Mesenchymal stem cell (in vitro differentiated cells and primary cell): ENCODE measurements at regions not wholly inside any gene's neighbourhood (a gene's known extent, or its start where the extent isn't known, plus 50 kb on each side); places are given as distances from the start of the nearest gene placed in this dataset.

Experiments
- DNase-seq: peaks from one replicate; pipeline ENCODE4 v3.0.0-alpha.2; 2013
- H2AFZ ChIP-seq: one replicate; pipeline ENCODE4 v1.6.1; 2013; ENCODE audit warnings: low read depth, mild to moderate bottlenecking, control low read depth, inconsistent platforms, low read length, moderate library complexity
- H2AK5ac ChIP-seq: 2 replicates; pipeline ENCODE4 v1.6.1; 2013; ENCODE audit warnings: low read length, moderate library complexity, mild to moderate bottlenecking, inconsistent platforms; ENCODE audit not compliant: severe bottlenecking
- H2BK120ac ChIP-seq: one replicate; pipeline ENCODE4 v1.6.1; 2013; ENCODE audit warnings: low read depth, mild to moderate bottlenecking, inconsistent platforms, low read length, moderate library complexity
- H2BK12ac ChIP-seq, 2 experiments: one replicate each; pipeline ENCODE4 v1.6.1; 2013; ENCODE audit warnings: inconsistent platforms in 2 of 2, low read length in 2 of 2, mild to moderate bottlenecking in 2 of 2, moderate library complexity in 2 of 2, control low read depth in 1 of 2
- H2BK15ac ChIP-seq: one replicate; pipeline ENCODE4 v1.6.1; 2013; ENCODE audit warnings: mild to moderate bottlenecking, low read depth, inconsistent platforms; ENCODE audit not compliant: poor library complexity, severe bottlenecking
- H2BK5ac ChIP-seq: 2 replicates; pipeline ENCODE4 v1.6.1; 2013; ENCODE audit warnings: low read depth, mild to moderate bottlenecking, low read length, control low read depth, inconsistent platforms; ENCODE audit not compliant: poor library complexity, severe bottlenecking
- H3K14ac ChIP-seq, 2 experiments: one replicate each; pipeline ENCODE4 v1.6.1; 2013; ENCODE audit warnings: inconsistent platforms in 2 of 2, low read length in 2 of 2, control low read depth in 1 of 2, mild to moderate bottlenecking in 1 of 2, moderate library complexity in 1 of 2
- H3K18ac ChIP-seq, 2 experiments: one replicate each; pipeline ENCODE4 v1.6.1; 2013; ENCODE audit warnings: inconsistent platforms in 2 of 2, low read length in 2 of 2, control low read depth in 1 of 2, low read depth in 1 of 2, mild to moderate bottlenecking in 1 of 2
- H3K23ac ChIP-seq, 2 experiments: one replicate each; pipeline ENCODE4 v1.6.1; 2013; ENCODE audit warnings: inconsistent platforms in 2 of 2, low read length in 2 of 2, mild to moderate bottlenecking in 2 of 2, moderate library complexity in 2 of 2, control low read depth in 1 of 2
- H3K27ac ChIP-seq: 2 replicates; pipeline ENCODE4 v1.5.1; 2013; ENCODE audit warnings: mild to moderate bottlenecking, moderate library complexity, low read length, control low read depth, inconsistent platforms; ENCODE audit not compliant: poor library complexity, severe bottlenecking
- H3K27me3 ChIP-seq, 2 experiments: 2 replicates each; pipeline versions ENCODE4 v1.6.1 to v1.7.0; 2013; ENCODE audit warnings: low read length in 2 of 2, mild to moderate bottlenecking in 2 of 2, moderate library complexity in 2 of 2, control low read depth in 1 of 2, inconsistent platforms in 1 of 2; ENCODE audit not compliant: control insufficient read depth in 1 of 2, insufficient read depth in 1 of 2
- H3K36me3 ChIP-seq, 2 experiments: 2 replicates each; pipeline versions ENCODE4 v1.6.1 to v1.7.0; 2013; ENCODE audit warnings: low read length in 2 of 2, control low read depth in 1 of 2, inconsistent platforms in 1 of 2, low read depth in 1 of 2, mild to moderate bottlenecking in 1 of 2; ENCODE audit not compliant: insufficient read depth in 2 of 2, control insufficient read depth in 1 of 2
- H3K4ac ChIP-seq, 2 experiments: one replicate each; pipeline ENCODE4 v1.6.1; 2013; ENCODE audit warnings: inconsistent platforms in 2 of 2, low read length in 2 of 2, mild to moderate bottlenecking in 2 of 2, moderate library complexity in 2 of 2, control low read depth in 1 of 2, low read depth in 1 of 2
- H3K4me1 ChIP-seq: 2 replicates; pipeline ENCODE4 v1.6.1; 2013; ENCODE audit warnings: low read depth, low read length, control low read depth; ENCODE audit not compliant: control insufficient read depth, insufficient read depth
- H3K4me2 ChIP-seq: 2 replicates; pipeline ENCODE4 v1.6.1; 2013; ENCODE audit warnings: low read length, mild to moderate bottlenecking, inconsistent platforms; ENCODE audit not compliant: poor library complexity, severe bottlenecking
- H3K4me3 ChIP-seq, 2 experiments: 2 replicates each; pipeline versions ENCODE4 v1.5.1 to v1.7.0; 2013; ENCODE audit warnings: low read length in 2 of 2, mild to moderate bottlenecking in 2 of 2, control low read depth in 1 of 2, low read depth in 1 of 2; ENCODE audit not compliant: insufficient read depth in 1 of 2
- H3K79me1 ChIP-seq: replicated peaks from 2 replicates; pipeline ENCODE4 v1.6.1; 2013; ENCODE audit warnings: mild to moderate bottlenecking, control low read depth, low read length, inconsistent platforms; ENCODE audit not compliant: poor library complexity, severe bottlenecking
- H3K9ac ChIP-seq: 2 replicates; pipeline ENCODE4 v1.7.0; 2013; ENCODE audit warnings: mild to moderate bottlenecking, low read length, moderate library complexity
- H3K9me3 ChIP-seq: 2 replicates; pipeline ENCODE4 v1.7.0; 2013; ENCODE audit warnings: mild to moderate bottlenecking, low read length; ENCODE audit not compliant: control insufficient read depth
- H4K8ac ChIP-seq: one replicate; pipeline ENCODE4 v1.6.1; 2013; ENCODE audit warnings: inconsistent platforms, mild to moderate bottlenecking, low read length, moderate library complexity
- H4K91ac ChIP-seq: one replicate; pipeline ENCODE4 v1.6.1; 2013; ENCODE audit warnings: mild to moderate bottlenecking, low read length, inconsistent platforms
- WGBS: methylation state at CpG from one replicate; pipeline ENCODE4 v1.1.7; 2013; ENCODE audit warnings: mixed read lengths; 5-methylcytosine and 5-hydroxymethylcytosine counted together

- no peak overlapping the region for H2AFZ ChIP-seq
- no peak overlapping the region for H2BK12ac ChIP-seq
- no peak overlapping the region for H2BK120ac ChIP-seq
- H3K36me3 ChIP-seq, result no peaks in the 10 kb centered on the region
- H3K79me1 ChIP-seq, result no peaks in the 10 kb centered on the region
- peaks cover 6% of the 10 kb centered on the region for H3K9me3 ChIP-seq
- no peaks in the 10 kb centered on the region for H3K4me1 ChIP-seq
- no peak overlapping the region for H4K91ac ChIP-seq
- H3K14ac ChIP-seq, result no peak overlapping the region
- no peak overlapping the region for H4K8ac ChIP-seq
- H2BK5ac ChIP-seq, result no peak overlapping the region
- H3K4ac ChIP-seq, result no peak overlapping the region
- H3K4me2 ChIP-seq, result no peak overlapping the region
- no peaks in the 10 kb centered on the region for H3K27me3 ChIP-seq
- no peak overlapping the region for H2BK15ac ChIP-seq
- no peak overlapping the region for H3K23ac ChIP-seq
- H3K9ac ChIP-seq, result no peak overlapping the region
- H3K18ac ChIP-seq, result no peak overlapping the region
- H3K27ac ChIP-seq, result no peak overlapping the region
- WGBS, result 62% methylated on average over 4 of the region's 4 CpGs
- H3K4me3 ChIP-seq, result no peak overlapping the region
- no peak for DNase-seq
- H2AK5ac ChIP-seq, result no peak overlapping the region
Observed at GRCh38 chr15:91426412-91426811, 326.4 kb downstream of the SV2B start.

DNA sequence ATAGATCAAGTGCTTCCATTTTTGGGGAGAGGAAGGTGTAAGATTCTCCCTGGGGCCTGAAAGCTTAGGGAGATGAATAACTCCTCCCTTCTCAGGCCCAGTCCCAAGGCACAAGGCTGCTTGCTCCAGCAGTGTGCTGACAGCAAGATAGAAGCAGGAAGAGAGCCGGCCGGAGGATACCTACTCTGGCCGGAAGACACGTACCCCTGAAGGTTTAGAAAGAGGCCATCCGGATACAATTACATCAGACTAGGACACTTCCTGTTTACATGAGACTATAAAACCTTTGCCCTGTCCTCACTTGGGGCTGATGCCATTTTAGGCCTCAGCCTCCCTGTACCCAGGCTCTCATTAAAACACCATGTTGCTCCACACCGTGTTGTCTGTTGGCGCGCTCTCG, 329.9 kb downstream of the SV2B start:
- Histone ChIP-seq H3K79me1 (no peaks in the 10 kb centered on the region), H3K18ac (no peak overlapping the region), H2BK5ac (no peak overlapping the region), H3K4me2 (no peak overlapping the region), H3K27ac (no peak overlapping the region), H3K4me3 (no peak overlapping the region), H2AK5ac (no peak overlapping the region), H2BK120ac (no peak overlapping the region), H3K9ac (no peak overlapping the region), H3K14ac (no peak overlapping the region), H3K23ac (no peak overlapping the region), H4K8ac (no peak overlapping the region), H3K27me3 (no peaks in the 10 kb centered on the region), H3K36me3 (no peaks in the 10 kb centered on the region), H4K91ac (no peak overlapping the region), H2AFZ (no peak overlapping the region), H3K4me1 (no peaks in the 10 kb centered on the region), H2BK12ac (no peak overlapping the region), H3K4ac (no peak overlapping the region), H2BK15ac (no peak overlapping the region), H3K9me3 (peaks cover 3% of the 10 kb centered on the region)
- WGBS, result 83% methylated on average over 9 of the region's 9 CpGs
- no peak for DNase-seq

DNA sequence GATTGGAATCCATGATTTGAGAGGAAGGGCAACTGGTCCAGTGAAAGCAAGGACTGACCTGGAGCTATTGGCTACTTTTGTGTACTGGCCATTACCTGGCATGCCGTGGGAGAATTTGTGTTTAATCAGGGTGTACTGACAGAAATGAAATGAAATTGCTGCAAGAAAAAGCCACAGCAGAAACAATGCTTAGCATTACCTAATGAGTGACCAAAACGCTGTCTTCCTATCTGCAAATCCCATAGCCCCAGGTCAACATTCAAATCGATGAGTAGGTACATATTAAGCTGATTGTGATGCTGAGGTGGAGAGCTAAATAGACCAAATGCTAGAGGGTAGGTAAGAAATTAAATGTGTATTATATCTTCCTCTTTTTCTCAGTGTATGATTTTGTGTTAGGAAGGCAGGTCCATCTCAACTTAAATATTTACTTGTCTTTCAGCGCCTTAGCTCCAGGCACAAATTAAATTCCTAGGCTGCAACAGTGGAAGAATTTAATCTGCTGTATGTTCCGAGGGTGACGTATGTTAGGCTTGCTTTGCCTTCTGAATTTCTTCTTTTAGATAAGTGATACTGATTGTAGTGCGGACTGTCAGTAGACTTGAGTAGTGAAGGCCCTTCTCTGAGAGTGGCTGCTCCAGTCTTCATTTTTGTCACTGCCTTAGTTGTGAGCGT, 331.1 kb downstream of the SV2B start:
- Histone ChIP-seq H2AFZ (no peak overlapping the region), H2BK5ac (no peak overlapping the region), H2BK120ac (no peak overlapping the region), H3K27me3 (no peaks in the 10 kb centered on the region), H4K91ac (no peak overlapping the region), H3K4ac (no peak overlapping the region), H3K36me3 (no peaks in the 10 kb centered on the region), H3K4me3 (no peak overlapping the region), H3K23ac (no peak overlapping the region), H3K18ac (no peak overlapping the region), H3K9ac (no peak overlapping the region), H2BK12ac (no peak overlapping the region), H3K4me2 (no peak overlapping the region), H3K27ac (no peak overlapping the region), H2AK5ac (no peak overlapping the region), H3K4me1 (no peaks in the 10 kb centered on the region), H3K79me1 (no peaks in the 10 kb centered on the region), H2BK15ac (no peak overlapping the region), H4K8ac (no peak overlapping the region), H3K14ac (no peak overlapping the region), H3K9me3 (peaks cover 3% of the 10 kb centered on the region)
- no peak for DNase-seq
- 79% methylated on average over 7 of the region's 8 CpGs for WGBS

DNA sequence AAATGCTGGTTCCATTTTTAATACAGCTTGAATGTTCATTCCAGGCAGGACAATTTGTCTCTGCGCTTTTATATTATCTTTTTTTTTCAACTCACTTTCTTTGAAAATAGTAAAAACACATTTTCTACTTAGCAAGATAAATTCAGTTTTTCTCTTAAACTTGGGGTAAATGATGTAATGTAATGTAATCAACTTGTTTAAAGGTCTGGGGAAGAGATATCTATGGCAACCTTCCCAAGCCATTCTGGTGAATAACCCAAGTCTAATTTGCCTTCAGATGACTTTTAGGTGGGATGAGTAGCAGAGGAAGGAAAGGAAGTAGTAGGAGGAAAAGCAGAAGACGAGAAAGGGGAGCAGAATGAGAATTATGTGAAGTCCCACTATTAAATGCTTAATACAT, 335.1 kb downstream of the SV2B start:
- Histone ChIP-seq H3K79me1 (no peaks in the 10 kb centered on the region), H2BK15ac (no peak overlapping the region), H2BK120ac (no peak overlapping the region), H3K4me3 (no peak overlapping the region), H2BK5ac (no peak overlapping the region), H2BK12ac (no peak overlapping the region), H3K9me3 (peaks cover 4% of the 10 kb centered on the region), H3K23ac (no peak overlapping the region), H3K4me2 (no peak overlapping the region), H4K91ac (no peak overlapping the region), H3K14ac (no peak overlapping the region), H3K18ac (no peak overlapping the region), H3K27ac (no peak overlapping the region), H3K36me3 (no peaks in the 10 kb centered on the region), H3K27me3 (no peaks in the 10 kb centered on the region), H3K9ac (no peak overlapping the region), H4K8ac (no peak overlapping the region), H3K4me1 (no peaks in the 10 kb centered on the region), H2AK5ac (no peak overlapping the region), H3K4ac (no peak overlapping the region), H2AFZ (no peak overlapping the region)
- DNase-seq, result no peak
- no CpG with 5 or more reads among the region's 2 CpGs for WGBS
